MM.1S (cell line): ENCODE measurements at regions not wholly inside any gene's neighbourhood (a gene's known extent, or its start where the extent isn't known, plus 50 kb on each side); places are given as distances from the start of the nearest gene placed in this dataset.

Experiments
- DNase-seq: peaks from one replicate; pipeline ENCODE4 v3.0.0-alpha.2; 2015
- H2AFZ ChIP-seq: fragments of 300-600 bp; sonication (generic); 2 replicates; pipeline ENCODE4 v1.6.0; 2016; ENCODE audit warnings: antibody characterized with exemption, low read length
- H3F3A ChIP-seq: fragments of 300-600 bp; sonication (generic); 2 replicates; pipeline ENCODE4 v1.6.1; 2016; ENCODE audit warnings: mild to moderate bottlenecking, antibody characterized with exemption, low read length, moderate library complexity, mixed read lengths; ENCODE audit not compliant: insufficient read depth
- H3K27ac ChIP-seq: fragments of 300-600 bp; sonication (generic); 2 replicates; pipeline ENCODE4 v1.5.1; 2016; ENCODE audit warnings: mild to moderate bottlenecking, low read length
- H3K27me3 ChIP-seq: fragments of 300-600 bp; sonication (generic); replicated peaks from 2 replicates; pipeline ENCODE4 v1.6.0; 2016; ENCODE audit warnings: low read length; ENCODE audit not compliant: insufficient read depth
- H3K36me3 ChIP-seq: fragments of 300-600 bp; sonication (generic); replicated peaks from 2 replicates; pipeline ENCODE4 v1.6.1; 2016; ENCODE audit warnings: mild to moderate bottlenecking, low read length, mixed read lengths; ENCODE audit not compliant: insufficient read depth
- H3K4me1 ChIP-seq: fragments of 300-600 bp; sonication (generic); 2 replicates; pipeline ENCODE4 v1.6.1; 2016; ENCODE audit warnings: low read length, mixed read lengths
- H3K4me2 ChIP-seq: fragments of 300-600 bp; sonication (generic); 2 replicates; pipeline ENCODE4 v1.6.0; 2016; ENCODE audit warnings: low read depth, low read length
- H3K4me3 ChIP-seq: fragments of 300-600 bp; sonication (generic); 2 replicates; pipeline ENCODE4 v1.5.1; 2016; ENCODE audit warnings: low read length, mixed read lengths
- H3K79me2 ChIP-seq: fragments of 300-600 bp; sonication (generic); 2 replicates; pipeline ENCODE4 v1.6.1; 2016; ENCODE audit warnings: mixed run types, low read length, mixed read lengths
- H3K9ac ChIP-seq: fragments of 300-600 bp; sonication (generic); 2 replicates; pipeline ENCODE4 v1.6.1; 2016; ENCODE audit warnings: low read length, mixed read lengths
- H3K9me2 ChIP-seq: fragments of 300-600 bp; sonication (generic); replicated peaks from 2 replicates; pipeline ENCODE4 v1.6.1; 2016; ENCODE audit warnings: mild to moderate bottlenecking, low read length, mixed read lengths; ENCODE audit not compliant: insufficient read depth
- H3K9me3 ChIP-seq: fragments of 300-600 bp; sonication (generic); replicated peaks from 2 replicates; pipeline ENCODE4 v1.6.1; 2016; ENCODE audit warnings: mild to moderate bottlenecking, low read length, mixed read lengths; ENCODE audit not compliant: insufficient read depth
- H4K20me1 ChIP-seq: fragments of 300-600 bp; sonication (generic); 2 replicates; pipeline ENCODE4 v1.6.1; 2016; ENCODE audit warnings: mild to moderate bottlenecking, low read length, moderate library complexity, mixed read lengths; ENCODE audit not compliant: insufficient read depth
- EZH2 ChIP-seq: fragments of 300-600 bp; sonication (generic); optimal IDR thresholded peaks from 2 replicates; pipeline ENCODE3; 2017; ENCODE audit warnings: low read depth, mild to moderate bottlenecking, antibody characterized with exemption, low read length, mixed read lengths
- EZH2phosphoT487 ChIP-seq: fragments of 300-600 bp; sonication (generic); IDR thresholded peaks from 2 replicates; pipeline ENCODE4 v1.6.1; 2018; ENCODE audit warnings: antibody characterized with exemption, low read length
- TF ChIP-seq, protein P1 (sequence below): fragments of 300-600 bp; sonication (generic); IDR thresholded peaks from 2 replicates; pipeline ENCODE4 v1.5.1; 2016; ENCODE audit warnings: antibody characterized with exemption, low read length, mixed read lengths

GRCh38 chr13:30072818-30073186, 222.4 kb upstream of the UBL3 start:
- H3K27me3 ChIP-seq, result no peaks in the 10 kb centered on the region
- no peak overlapping the region for H2AFZ ChIP-seq
- H3K27ac ChIP-seq, result no peak overlapping the region
- H3F3A ChIP-seq, result no peaks in the 10 kb centered on the region
- H3K36me3 ChIP-seq, result no peaks in the 10 kb centered on the region
- no peak overlapping the region for H3K4me3 ChIP-seq
- no peaks in the 10 kb centered on the region for H3K4me1 ChIP-seq
- no peaks in the 10 kb centered on the region for H4K20me1 ChIP-seq
- DNase-seq, result no peak
- H3K9me3 ChIP-seq, result no peaks in the 10 kb centered on the region
- TF ChIP-seq EZH2phosphoT487, result no peak
- TF ChIP-seq, protein P1, sequence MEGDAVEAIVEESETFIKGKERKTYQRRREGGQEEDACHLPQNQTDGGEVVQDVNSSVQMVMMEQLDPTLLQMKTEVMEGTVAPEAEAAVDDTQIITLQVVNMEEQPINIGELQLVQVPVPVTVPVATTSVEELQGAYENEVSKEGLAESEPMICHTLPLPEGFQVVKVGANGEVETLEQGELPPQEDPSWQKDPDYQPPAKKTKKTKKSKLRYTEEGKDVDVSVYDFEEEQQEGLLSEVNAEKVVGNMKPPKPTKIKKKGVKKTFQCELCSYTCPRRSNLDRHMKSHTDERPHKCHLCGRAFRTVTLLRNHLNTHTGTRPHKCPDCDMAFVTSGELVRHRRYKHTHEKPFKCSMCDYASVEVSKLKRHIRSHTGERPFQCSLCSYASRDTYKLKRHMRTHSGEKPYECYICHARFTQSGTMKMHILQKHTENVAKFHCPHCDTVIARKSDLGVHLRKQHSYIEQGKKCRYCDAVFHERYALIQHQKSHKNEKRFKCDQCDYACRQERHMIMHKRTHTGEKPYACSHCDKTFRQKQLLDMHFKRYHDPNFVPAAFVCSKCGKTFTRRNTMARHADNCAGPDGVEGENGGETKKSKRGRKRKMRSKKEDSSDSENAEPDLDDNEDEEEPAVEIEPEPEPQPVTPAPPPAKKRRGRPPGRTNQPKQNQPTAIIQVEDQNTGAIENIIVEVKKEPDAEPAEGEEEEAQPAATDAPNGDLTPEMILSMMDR, result no peak
- no peak for TF ChIP-seq EZH2
- no peaks in the 10 kb centered on the region for H3K9me2 ChIP-seq
- H3K4me2 ChIP-seq, result no peak overlapping the region
- no peaks in the 10 kb centered on the region for H3K79me2 ChIP-seq
- H3K9ac ChIP-seq, result no peak overlapping the region

DNA sequence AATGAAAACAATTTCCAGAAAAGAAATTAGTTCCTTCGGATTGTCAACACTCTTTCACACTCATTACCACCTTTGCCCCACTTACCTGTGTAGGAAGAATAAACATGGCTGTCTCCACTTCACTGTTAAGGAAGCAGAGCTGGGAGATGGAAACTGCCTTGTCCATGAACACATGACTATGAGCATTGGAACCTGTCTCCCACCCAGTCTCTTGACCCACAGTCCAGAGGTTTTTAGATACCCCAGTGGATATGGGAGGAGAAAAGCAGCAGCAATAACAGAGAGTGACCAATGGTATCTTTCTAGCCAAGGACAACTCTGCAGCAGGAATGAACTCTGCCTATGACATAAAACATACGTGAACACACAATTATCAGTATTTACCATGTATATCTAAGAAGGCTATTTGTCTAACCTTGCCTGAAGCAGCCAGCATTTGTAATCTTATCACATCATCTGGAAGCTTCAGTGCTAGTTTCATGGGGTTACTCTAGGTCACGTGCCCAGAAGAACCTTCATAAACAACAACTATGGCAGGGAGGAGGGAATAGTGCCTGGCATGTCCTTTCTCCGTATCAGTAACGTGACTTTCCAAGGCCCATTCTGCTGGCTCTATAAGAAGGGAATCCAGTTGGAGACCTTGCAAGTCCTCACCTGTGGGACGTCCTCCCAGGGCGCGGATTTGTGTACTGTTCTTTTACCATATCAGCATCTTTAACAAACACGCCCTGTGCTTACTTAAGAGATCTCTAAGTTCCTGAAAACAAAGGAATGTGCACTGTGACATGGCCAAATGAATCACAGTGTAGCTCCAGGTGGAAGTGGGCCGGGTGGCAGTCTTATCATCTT, 221.8 kb upstream of the UBL3 start:
- H2AFZ ChIP-seq, result no peak overlapping the region
- no peak for TF ChIP-seq EZH2phosphoT487
- TF ChIP-seq, protein P1, result no peak
- no peak for TF ChIP-seq EZH2
- H3K9me2 ChIP-seq, result no peaks in the 10 kb centered on the region

DNA sequence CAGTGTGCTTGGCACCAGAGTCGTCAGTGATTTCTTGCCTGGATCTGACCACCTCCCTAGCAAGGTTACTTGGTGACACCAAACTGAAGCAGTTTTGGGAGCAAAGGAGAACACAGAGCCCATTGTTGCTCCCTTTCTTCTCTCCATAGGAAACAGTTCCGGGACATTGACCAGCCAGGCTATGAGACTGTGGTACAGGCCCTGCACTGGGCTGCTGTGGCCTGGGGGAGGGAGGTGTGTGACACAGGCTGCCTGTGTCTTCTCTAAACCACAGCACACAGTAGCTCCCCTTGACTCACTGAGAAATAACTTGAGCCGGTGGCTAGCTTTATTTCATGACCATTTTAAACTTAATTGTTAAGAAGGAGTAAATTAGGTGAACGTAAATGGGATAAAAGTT, 214.8 kb upstream of the UBL3 start:
- Histone ChIP-seq H3K79me2 (no peaks in the 10 kb centered on the region), H3F3A (no peaks in the 10 kb centered on the region), H2AFZ (no peak overlapping the region), H3K4me3 (no peak overlapping the region), H3K9me3 (no peaks in the 10 kb centered on the region), H3K4me1 (no peaks in the 10 kb centered on the region), H3K4me2 (no peak overlapping the region), H4K20me1 (no peaks in the 10 kb centered on the region), H3K36me3 (no peaks in the 10 kb centered on the region), H3K9ac (no peak overlapping the region), H3K27me3 (no peaks in the 10 kb centered on the region), H3K27ac (no peak overlapping the region), H3K9me2 (no peaks in the 10 kb centered on the region)
- no peak for DNase-seq
- TF ChIP-seq EZH2 (no peak), EZH2phosphoT487 (no peak)
- TF ChIP-seq, protein P1, result no peak

More for the DNA sequence above, 221.8 kb upstream of the UBL3 start:
- Histone ChIP-seq H3K27ac (no peak overlapping the region), H3K9ac (no peak overlapping the region), H3F3A (no peaks in the 10 kb centered on the region), H3K36me3 (no peaks in the 10 kb centered on the region), H3K9me3 (no peaks in the 10 kb centered on the region), H3K79me2 (no peaks in the 10 kb centered on the region), H3K4me3 (no peak overlapping the region), H3K4me2 (no peak overlapping the region), H3K27me3 (no peaks in the 10 kb centered on the region), H3K4me1 (no peaks in the 10 kb centered on the region), H4K20me1 (no peaks in the 10 kb centered on the region)
- DNase-seq, result no peak
